HTR-8/SVneo (cell line): ENCODE measurements at regions not wholly inside any gene's neighbourhood (a gene's known extent, or its start where the extent isn't known, plus 50 kb on each side); places are given as distances from the start of the nearest gene placed in this dataset.

Source experiments
- DNase-seq: peaks from one replicate; pipeline ENCODE4 v3.0.0; 2011; ENCODE audit warnings: low spot score, mixed read lengths; ENCODE audit not compliant: insufficient read length
- FAIRE-seq: peaks from 2 replicates; lab custom pipeline; 2011; peaks lifted over from hg19 to GRCh38; lab: Jason Lieb, UNC

- FAIRE-seq, result no peak
- no peak for DNase-seq
Measured at GRCh38 chr2:117057016-117057415, 757.5 kb upstream of the DDX18 start.

- DNase-seq, result no peak
- no peak for FAIRE-seq
Measured at GRCh38 chr2:117058366-117058765, 756.1 kb upstream of the DDX18 start.

- no peak for FAIRE-seq
Measured at GRCh38 chr2:117064021-117064420, 750.5 kb upstream of the DDX18 start.

GRCh38 chr2:117065912-117066311 lies 748.6 kb upstream of the DDX18 start:
- DNase-seq, result no peak
- no peak for FAIRE-seq

More at GRCh38 chr2:117064021-117064420, 750.5 kb upstream of the DDX18 start:
- no peak for DNase-seq

GRCh38 chr2:117067900-117068299 lies 746.6 kb upstream of the DDX18 start:
- no peak for DNase-seq
- no peak for FAIRE-seq

GRCh38 chr2:117068371-117068770 lies 746.1 kb upstream of the DDX18 start:
- FAIRE-seq (no peak), DNase-seq (no peak)

- DNase-seq, result no peak
- FAIRE-seq, result no peak
Measured at GRCh38 chr2:117071556-117072102, 742.9 kb upstream of the DDX18 start.

GRCh38 chr2:117074756-117075155 lies 739.7 kb upstream of the DDX18 start:
- no peak for FAIRE-seq
- DNase-seq, result no peak

GRCh38 chr2:117085256-117085655 lies 729.2 kb upstream of the DDX18 start:
- DNase-seq (no peak), FAIRE-seq (no peak)

GRCh38 chr2:117085737-117086136 lies 728.8 kb upstream of the DDX18 start:
- DNase-seq, result no peak
- FAIRE-seq, result no peak

GRCh38 chr2:117086174-117086942 lies 728.1 kb upstream of the DDX18 start:
- DNase-seq (no peak), FAIRE-seq (no peak)

- no peak for DNase-seq
Measured at GRCh38 chr2:117086943-117087250, 727.6 kb upstream of the DDX18 start.

GRCh38 chr2:117087535-117088291 lies 726.8 kb upstream of the DDX18 start:
- DNase-seq (no peak), FAIRE-seq (no peak)

More at GRCh38 chr2:117086943-117087250, 727.6 kb upstream of the DDX18 start:
- no peak for FAIRE-seq

- FAIRE-seq, result no peak
- DNase-seq, result no peak
Measured at GRCh38 chr2:117091041-117091837, 723.3 kb upstream of the DDX18 start.

GRCh38 chr2:117101613-117102012 lies 712.9 kb upstream of the DDX18 start:
- DNase-seq (no peak), FAIRE-seq (no peak)

- DNase-seq, result no peak
- no peak for FAIRE-seq
Measured at GRCh38 chr2:117108741-117109267, 705.7 kb upstream of the DDX18 start.

- DNase-seq (no peak), FAIRE-seq (no peak)
Measured at GRCh38 chr2:117118994-117119393, 695.5 kb upstream of the DDX18 start.

- DNase-seq (no peak), FAIRE-seq (no peak)
Measured at GRCh38 chr2:117123362-117123761, 691.1 kb upstream of the DDX18 start.

- DNase-seq (no peak), FAIRE-seq (no peak)
Measured at GRCh38 chr2:117126656-117127055, 687.8 kb upstream of the DDX18 start.

GRCh38 chr2:117127680-117128079 lies 686.8 kb upstream of the DDX18 start:
- FAIRE-seq (no peak), DNase-seq (no peak)
